NCI-H2029 treated with DMSO at 0.1 percent for 48 hours (cell line): ENCODE measurements at regions not wholly inside any gene's neighbourhood (a gene's known extent, or its start where the extent isn't known, plus 50 kb on each side); places are given as distances from the start of the nearest gene placed in this dataset.
"Not testable (repeated sequence)": the region's sequence is repeated elsewhere in the genome, so short reads cannot be mapped to it uniquely, and the experiment has no call there.

Experiments used
- DNase-seq: peaks from one replicate; lab custom pipeline; 2025; lab: John Stamatoyannopoulos, UW

DNA sequence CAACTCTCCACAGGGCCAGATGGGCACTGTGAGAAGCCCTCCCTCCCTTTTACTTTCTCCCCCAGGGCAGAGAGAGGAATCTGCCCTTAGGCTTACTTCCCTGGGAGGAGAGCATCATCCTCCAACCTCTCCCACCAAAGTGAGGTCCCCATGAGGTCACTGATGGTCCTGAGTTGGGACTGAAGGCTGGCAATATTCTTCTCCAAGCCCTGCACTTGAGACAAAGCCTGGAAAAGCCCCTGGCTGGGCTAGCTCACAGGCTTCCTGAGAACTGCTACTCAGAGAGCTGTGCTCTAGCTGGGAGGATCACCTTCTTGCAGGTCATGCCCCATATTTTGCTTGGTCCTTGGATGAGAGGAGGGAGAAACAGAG, 110.0 kb upstream of the MEF2A start:
- no peak for DNase-seq

GRCh38 chr15:99464137-99464536, 101.6 kb upstream of the MEF2A start:
- DNase-seq, result no peak

DNA sequence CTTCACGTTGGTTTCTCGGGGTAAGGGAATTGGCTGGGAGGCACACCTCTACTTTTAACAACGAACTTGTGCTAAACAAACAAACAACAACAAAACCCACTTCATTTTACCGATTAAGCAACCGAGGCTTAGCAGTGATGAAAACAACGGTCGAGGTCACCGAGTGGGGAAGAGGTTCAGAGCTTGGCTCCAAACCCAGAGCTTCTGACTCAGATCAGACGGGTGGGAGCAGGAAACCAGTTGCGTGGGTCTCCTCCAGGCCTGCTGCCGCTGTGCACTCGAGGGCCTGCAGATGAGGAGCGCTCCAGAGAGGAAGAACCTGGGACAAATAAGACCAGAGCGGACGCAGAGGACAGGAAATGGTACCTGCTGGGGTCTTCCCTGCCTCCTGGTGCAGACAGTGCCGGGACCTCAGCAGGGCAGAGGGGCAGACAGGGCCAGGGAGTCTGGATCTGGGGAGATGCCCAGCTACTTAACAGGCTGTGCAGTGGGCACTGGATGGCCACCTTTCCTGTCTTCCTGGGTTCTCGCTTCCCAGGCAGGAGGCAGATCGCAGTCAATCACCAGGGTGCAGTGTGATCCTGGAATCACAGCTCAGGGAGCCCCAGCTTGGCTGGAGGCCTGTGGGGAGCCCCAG, 99.0 kb upstream of the MEF2A start:
- DNase-seq, result no peak

GRCh38 chr15:99467338-99467720, 98.5 kb upstream of the MEF2A start:
- DNase-seq, result no peak

DNA sequence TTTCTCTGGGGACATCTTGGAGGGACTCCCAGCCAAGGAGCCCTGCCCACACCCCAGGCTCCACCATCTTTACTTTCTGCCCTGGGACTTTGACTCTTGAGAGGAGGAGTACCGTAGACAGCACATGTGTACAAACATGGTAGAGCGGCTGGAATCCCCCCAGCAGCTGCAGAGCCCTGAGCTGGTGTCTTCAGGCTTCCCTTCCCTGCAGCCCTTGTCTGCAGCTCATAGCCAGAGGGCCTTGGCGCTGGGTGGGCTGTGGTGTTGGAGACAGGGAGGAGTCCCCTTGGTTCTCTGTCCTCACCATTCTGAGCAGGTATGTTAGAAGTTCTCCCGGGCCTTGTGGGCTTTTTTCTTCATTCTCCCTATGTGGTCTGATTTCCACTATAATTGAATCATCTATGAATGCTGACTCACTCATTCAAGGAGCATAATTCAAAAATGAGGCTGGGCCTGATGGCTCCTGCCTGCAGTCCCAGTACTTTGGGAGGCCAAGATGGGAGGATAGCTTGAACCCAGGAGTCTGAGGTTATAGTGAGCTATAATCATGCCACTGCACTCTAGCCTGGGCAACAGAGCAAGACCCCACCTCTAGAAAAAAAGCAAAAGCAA, 97.8 kb upstream of the MEF2A start:
- no peak for DNase-seq

GRCh38 chr15:99470204-99470603, 95.6 kb upstream of the MEF2A start:
- DNase-seq, result not testable (repeated sequence)

- DNase-seq, result no peak
Observed at GRCh38 chr15:99472416-99473145, 93.2 kb upstream of the MEF2A start.

DNA sequence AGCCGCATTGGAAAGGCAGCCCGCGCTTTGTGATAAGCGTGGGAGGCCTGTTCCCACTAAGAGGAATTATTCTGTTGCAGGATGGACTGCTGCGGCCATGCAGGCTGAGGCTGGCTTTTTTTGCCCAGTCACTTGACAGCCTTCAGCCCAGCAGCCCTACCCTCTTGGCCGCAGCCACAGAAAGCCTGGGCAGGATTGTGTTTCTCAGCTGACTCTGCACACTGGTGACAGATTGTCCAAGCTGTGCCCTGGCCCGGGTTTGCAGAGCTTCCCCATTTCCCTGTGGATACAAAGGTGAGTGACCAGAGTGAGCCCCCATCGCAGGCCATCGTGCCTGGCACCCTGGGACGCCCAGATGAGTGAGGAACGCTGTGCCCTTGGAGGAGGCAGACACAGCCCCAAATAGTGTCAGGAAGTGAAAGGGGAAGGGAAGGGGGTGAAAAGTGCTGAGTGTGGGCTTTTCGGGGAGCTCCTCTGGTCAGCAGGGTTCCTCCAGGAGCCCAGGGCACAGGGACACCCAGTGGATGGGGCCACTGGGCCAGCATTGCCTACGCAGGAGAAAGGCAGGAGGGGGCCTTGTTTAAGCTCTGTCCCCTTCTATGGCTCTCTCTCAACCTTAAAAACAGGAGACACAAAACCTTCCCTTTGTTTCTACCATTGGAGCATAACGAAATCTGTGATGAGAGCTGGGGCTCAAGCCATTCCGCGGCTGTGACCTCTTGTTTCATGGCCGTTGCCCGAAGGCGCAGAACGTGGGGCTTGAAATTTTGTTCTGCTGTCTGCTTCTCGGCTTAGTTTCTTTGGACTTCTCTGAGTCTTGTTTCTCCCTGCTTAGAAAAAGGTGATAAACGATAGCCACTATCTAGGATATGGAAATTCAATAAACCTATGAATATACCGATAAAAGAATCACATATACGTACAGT, 91.5 kb upstream of the MEF2A start:
- DNase-seq, result no peak

GRCh38 chr15:99474909-99475753, 90.7 kb upstream of the MEF2A start:
- no peak for DNase-seq

GRCh38 chr15:99475754-99476412, 89.9 kb upstream of the MEF2A start:
- DNase-seq, result no peak

DNA sequence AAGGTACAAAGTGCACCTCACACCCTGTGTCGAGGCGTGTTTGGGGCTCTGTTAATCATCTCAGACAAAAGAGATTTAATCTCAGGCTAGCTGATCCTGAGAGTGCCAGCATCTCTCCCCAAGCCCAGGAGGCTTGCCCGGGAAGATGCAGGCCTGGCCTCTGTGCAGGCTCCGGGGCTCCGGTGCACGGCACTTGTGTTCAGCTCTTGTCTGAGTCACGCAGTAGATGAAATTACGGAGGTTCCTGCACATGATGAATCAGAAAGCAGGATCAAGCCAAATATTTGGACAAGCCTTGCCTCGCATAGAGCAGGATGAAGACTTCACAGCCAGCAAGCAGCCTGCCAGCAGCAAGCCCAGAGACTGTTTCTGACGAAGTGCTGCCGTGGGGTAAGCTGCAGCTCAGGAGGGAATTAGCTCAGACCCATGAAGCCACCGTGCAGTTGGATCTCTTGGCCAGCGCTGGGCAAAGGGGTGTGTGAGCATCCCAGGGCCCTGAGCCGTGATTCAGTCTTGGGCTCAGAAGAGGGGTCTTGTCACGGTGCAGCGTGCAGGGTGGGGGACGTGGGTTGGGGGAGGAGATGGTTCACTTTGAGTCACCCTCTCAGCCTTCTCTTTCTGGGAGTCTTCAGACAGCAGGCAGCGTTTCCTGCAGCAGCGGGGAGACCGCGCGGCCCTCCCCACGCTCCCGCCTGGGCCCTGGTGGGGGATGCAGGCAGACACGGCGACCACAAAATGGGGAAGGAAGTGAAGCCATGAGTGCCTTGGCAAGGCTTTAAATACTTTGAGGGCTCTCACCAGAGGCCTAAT, 89.2 kb upstream of the MEF2A start:
- DNase-seq, result no peak

DNA sequence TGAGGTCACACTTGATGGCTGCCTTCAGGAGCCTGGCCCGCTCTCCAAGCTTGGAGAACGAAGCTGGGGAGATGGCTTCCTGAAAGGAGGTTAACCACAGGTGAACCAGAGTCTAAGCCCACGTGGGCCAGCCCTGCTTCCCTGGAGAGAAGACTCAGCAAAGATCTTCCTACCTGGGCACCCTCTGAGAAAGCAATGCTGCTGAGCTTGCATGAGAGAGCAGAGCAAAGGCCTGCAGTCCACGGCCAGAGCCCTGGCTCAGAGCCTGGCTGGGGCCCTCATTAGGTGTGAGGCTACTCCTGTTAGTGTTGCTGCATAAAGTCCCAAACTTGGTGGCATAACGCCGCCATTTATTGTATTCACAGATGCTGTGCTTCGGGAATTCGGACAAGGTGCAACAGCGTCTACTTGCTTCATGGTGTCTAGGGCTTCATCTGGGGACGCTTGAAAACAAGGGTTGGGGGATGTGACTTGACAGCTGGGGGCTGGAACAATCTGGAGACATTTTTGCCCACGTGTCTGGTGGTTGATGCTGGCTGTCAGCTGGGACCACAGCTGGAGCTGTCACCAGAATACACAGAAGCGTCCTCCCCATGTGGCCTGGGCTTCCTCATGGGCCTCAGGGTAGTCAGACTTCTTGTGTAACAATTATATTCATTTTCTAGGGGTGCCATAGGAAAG, 87.9 kb upstream of the MEF2A start:
- DNase-seq, result no peak

DNA sequence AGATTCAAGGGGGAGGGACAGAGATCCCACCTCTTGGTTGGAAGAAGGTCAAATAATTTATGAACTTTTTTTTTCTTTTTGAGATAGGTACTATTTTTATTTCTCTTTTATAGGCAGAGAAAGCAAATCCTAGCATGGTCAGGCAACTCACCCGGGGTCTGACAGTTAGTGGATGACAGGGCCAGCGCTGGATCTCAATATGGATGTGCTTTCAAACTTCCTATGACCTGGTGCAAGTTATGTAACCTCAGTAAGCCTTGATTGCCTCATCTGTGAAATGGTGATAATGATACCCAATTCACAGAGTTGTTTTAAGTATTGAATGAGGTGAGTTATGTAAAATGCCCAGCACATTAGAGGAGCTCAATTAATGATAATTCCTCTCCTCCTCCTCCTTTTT, 86.8 kb upstream of the MEF2A start:
- DNase-seq, result no peak

DNA sequence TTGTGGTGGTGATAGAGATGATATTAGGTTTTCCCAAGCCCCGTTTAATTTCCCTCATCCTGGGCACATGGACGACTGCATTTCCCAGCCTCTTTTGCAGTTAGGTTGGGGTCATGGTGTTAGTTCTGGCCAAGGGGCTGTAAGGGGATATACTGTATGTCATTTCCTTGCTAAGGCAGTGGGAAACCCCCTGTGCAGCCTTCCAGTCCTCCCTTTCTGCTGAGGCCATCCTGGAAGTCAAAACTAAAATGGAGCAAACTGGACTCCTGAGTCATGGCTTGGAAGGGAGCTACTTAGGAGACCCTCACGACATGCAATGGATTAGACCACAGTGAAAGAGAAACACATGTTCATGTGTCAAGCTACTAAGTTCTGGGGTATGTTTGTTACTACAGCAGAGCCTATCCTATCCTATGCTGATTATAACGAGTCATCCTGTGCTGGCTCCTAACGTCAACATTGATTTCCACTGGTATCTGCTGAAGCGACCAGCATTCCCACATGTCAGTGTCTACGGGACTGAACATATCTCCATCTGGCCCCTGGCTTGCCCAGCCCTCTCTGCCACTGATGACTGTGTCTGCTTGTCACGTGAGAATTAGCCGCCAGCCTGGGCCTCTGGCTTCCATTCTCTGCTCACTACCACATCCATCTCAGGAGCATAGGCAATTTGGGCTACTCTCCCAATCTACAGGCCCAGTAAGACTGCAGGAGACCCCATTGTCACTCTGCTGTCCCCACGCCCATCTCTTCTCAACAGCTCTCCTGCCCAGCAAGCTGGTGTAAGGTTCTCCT, 85.6 kb upstream of the MEF2A start:
- no peak for DNase-seq

DNA sequence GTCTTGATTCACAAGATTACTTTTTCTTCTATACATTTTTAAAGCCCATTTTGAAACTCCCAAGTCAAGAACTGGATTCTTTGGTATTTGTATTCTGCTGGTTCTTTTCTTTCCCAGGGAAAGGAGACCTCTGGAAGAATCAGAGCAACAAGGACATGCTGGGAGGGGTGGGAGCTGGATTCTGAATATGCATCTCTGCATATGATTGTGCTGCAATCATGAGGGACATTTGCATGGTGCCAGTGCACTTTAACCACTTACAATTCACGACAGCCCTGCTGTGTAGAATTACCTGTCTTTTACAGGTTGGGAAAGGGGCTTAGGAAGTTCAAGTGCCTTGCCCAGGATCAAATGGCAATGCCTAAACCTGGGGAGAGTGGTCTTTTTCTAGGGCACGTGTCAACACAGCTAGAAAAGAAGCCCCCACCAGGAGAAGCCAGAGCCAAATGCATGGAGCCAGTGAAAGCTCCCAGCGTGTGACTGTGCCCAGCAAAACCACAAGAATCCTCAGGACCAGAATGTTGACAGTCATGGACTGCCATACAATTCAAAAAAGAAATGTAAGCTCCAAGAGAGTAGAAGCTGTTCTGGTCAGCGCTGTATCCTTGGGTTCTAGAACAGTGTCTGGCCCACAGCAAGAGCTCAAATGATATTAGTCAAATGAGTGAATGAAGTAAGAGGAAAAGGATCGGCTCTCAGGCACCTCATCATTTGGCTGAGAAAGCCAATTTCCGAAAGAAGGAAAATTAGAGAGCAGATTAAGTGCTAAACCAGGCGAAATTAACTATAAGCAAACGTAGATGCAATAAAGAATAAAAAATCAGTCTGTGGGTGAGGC, 84.5 kb upstream of the MEF2A start:
- DNase-seq, result no peak

GRCh38 chr15:99481951-99482230, 83.9 kb upstream of the MEF2A start:
- no peak for DNase-seq

- DNase-seq, result no peak
Observed at GRCh38 chr15:99482993-99483392, 82.8 kb upstream of the MEF2A start.
